Nephron progenitor cell (in vitro differentiated cells): ENCODE measurements at regions not wholly inside any gene's neighbourhood (a gene's known extent, or its start where the extent isn't known, plus 50 kb on each side); places are given as distances from the start of the nearest gene placed in this dataset.
A peak's percentile ranks its signal among the peaks of the same experiment; 100 is the strongest.

ENCODE experiments used
- DNase-seq: peaks from one replicate; pipeline ENCODE4 v3.0.0; 2021
- H3K27ac Mint-ChIP-seq: 2 replicates; pipeline ENCODE4 v1.8.0; 2021; ENCODE audit warnings: mild to moderate bottlenecking, moderate library complexity, mixed read lengths
- H3K27me3 Mint-ChIP-seq: 2 replicates; pipeline ENCODE4 v1.8.0; 2021; ENCODE audit warnings: mild to moderate bottlenecking, low read depth, mixed read lengths; ENCODE audit not compliant: poor library complexity
- H3K36me3 Mint-ChIP-seq: 2 replicates; pipeline ENCODE4 v1.8.0; 2021; ENCODE audit warnings: low read depth, mixed read lengths
- H3K4me1 Mint-ChIP-seq: 2 replicates; pipeline ENCODE4 v1.8.0; 2021; ENCODE audit warnings: mixed read lengths
- H3K4me3 Mint-ChIP-seq: 2 replicates; pipeline ENCODE4 v1.8.0; 2021; ENCODE audit warnings: mild to moderate bottlenecking, moderate library complexity, mixed read lengths
- H3K9me3 Mint-ChIP-seq: 2 replicates; pipeline ENCODE4 v1.8.0; 2021; ENCODE audit warnings: mild to moderate bottlenecking, moderate library complexity, mixed read lengths
- TF ChIP-seq, protein P1 (sequence below): fragments of 200-600 bp; sonication (generic); IDR thresholded peaks from 2 replicates; pipeline ENCODE4 v1.5.0; 2021; ENCODE audit warnings: antibody characterized with exemption

DNA sequence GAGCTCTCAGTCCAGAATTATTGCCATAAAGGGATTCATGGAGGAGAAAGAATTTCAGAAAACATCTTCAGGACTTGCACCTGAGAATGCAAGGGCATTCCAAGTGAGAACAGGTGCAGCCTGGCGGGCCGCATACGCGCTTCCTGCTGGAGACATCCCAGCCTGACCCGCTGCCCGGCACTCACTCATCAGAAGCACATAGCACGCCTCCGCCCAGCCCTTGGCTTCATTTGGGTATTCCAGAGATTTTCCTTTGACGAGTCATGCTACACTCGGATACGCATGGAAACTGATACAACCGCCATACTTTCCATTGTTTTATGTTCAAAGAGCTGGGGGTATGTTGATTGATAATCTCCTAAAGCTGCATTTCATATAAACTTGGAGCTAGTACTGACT is 228.0 kb upstream of the ID2 start:
- TF ChIP-seq, protein P1, sequence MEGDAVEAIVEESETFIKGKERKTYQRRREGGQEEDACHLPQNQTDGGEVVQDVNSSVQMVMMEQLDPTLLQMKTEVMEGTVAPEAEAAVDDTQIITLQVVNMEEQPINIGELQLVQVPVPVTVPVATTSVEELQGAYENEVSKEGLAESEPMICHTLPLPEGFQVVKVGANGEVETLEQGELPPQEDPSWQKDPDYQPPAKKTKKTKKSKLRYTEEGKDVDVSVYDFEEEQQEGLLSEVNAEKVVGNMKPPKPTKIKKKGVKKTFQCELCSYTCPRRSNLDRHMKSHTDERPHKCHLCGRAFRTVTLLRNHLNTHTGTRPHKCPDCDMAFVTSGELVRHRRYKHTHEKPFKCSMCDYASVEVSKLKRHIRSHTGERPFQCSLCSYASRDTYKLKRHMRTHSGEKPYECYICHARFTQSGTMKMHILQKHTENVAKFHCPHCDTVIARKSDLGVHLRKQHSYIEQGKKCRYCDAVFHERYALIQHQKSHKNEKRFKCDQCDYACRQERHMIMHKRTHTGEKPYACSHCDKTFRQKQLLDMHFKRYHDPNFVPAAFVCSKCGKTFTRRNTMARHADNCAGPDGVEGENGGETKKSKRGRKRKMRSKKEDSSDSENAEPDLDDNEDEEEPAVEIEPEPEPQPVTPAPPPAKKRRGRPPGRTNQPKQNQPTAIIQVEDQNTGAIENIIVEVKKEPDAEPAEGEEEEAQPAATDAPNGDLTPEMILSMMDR: no peak
- H3K4me3 Mint-ChIP-seq: no peak overlapping the region
- H3K9me3 Mint-ChIP-seq: peaks cover 10% of the 10 kb centered on the region
- peaks cover 30% of the 10 kb centered on the region for H3K4me1 Mint-ChIP-seq
- no peak for DNase-seq
- H3K27ac Mint-ChIP-seq: no peak overlapping the region
- no peaks in the 10 kb centered on the region for H3K36me3 Mint-ChIP-seq
- H3K27me3 Mint-ChIP-seq: peaks cover 11% of the 10 kb centered on the region

DNA sequence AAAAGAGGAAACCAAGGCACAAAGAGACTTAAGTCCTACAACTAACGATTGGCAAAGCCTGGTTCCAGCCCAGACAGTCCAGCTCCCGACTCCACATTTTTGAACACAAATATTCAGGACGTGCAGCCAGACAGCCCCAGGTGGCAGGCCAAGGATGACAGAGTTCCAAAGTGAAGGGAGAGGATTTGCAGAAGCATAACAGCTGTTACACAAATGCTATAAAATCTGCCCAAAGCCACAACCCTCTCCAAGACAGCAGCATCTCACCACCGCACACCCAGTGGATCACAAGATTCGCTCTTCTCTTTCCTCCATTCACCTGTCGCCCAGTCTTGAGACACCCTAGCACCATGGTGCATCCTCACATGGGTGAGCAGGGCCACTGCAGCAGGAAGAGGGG is 227.1 kb upstream of the ID2 start:
- Mint-ChIP-seq H3K36me3 (no peaks in the 10 kb centered on the region), H3K27ac (no peak overlapping the region), H3K27me3 (peaks cover 11% of the 10 kb centered on the region), H3K4me1 (peaks cover 26% of the 10 kb centered on the region), H3K4me3 (no peak overlapping the region), H3K9me3 (peaks cover 10% of the 10 kb centered on the region)
- DNase-seq: no peak
- TF ChIP-seq, protein P1: no peak

- no peak overlapping the region for H3K4me3 Mint-ChIP-seq
- TF ChIP-seq, protein P1: no peak
- no peaks in the 10 kb centered on the region for H3K36me3 Mint-ChIP-seq
These were observed 226.4 kb upstream of the ID2 start for GRCh38 chr2:8455236-8456150.

GRCh38 chr2:8456151-8457091 is 225.4 kb upstream of the ID2 start:
- TF ChIP-seq, protein P1: no peak
- H3K27ac Mint-ChIP-seq: no peak overlapping the region
- H3K4me1 Mint-ChIP-seq: peaks cover 26% of the 10 kb centered on the region
- peaks cover 2% of the 10 kb centered on the region for H3K9me3 Mint-ChIP-seq
- no peak overlapping the region for H3K4me3 Mint-ChIP-seq
- DNase-seq: no peak
- no peaks in the 10 kb centered on the region for H3K36me3 Mint-ChIP-seq
- peaks cover 11% of the 10 kb centered on the region for H3K27me3 Mint-ChIP-seq

More at GRCh38 chr2:8455236-8456150, 226.4 kb upstream of the ID2 start:
- Mint-ChIP-seq H3K27me3 (peaks cover 11% of the 10 kb centered on the region), H3K27ac (peak overlapping the region; percentile 30), H3K9me3 (peaks cover 6% of the 10 kb centered on the region), H3K4me1 (peaks cover 26% of the 10 kb centered on the region)
- no peak for DNase-seq

DNA sequence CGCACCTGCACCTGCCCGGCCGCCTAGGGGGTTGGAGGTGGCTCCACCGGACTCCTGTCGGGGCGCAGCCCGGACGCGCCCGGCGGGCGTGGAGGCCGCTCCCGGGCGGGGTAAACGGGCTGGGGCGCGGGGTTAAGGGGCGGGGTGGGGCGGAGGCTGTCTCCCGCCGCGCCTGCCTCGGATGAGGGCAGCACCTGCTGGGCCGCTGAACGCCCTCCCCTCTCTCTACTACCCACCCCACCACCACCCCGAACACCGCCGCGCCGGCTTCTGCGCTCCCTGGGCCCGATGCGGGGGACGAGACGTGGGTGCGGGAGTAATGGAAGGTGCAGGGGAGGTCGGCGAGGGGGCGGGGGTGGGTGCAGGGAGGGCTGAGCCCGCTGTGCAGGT is 224.8 kb upstream of the ID2 start:
- DNase-seq: no peak
- Mint-ChIP-seq H3K4me3 (no peak overlapping the region), H3K9me3 (no peaks in the 10 kb centered on the region), H3K27ac (no peak overlapping the region), H3K36me3 (no peaks in the 10 kb centered on the region), H3K27me3 (peaks cover 7% of the 10 kb centered on the region), H3K4me1 (peaks cover 26% of the 10 kb centered on the region)
- TF ChIP-seq, protein P1: no peak
